GM12891 (cell line): ENCODE measurements at regions not wholly inside any gene's neighbourhood (a gene's known extent, or its start where the extent isn't known, plus 50 kb on each side); places are given as distances from the start of the nearest gene placed in this dataset.
"Not testable (repeated sequence)": the region's sequence is repeated elsewhere in the genome, so short reads cannot be mapped to it uniquely, and the experiment has no call there.

Experiments used
- DNase-seq: peaks from one replicate; pipeline ENCODE4 v3.0.0; 2011; ENCODE audit warnings: low spot score; ENCODE audit not compliant: insufficient read length
- FAIRE-seq: peaks from 2 replicates; lab custom pipeline; 2011; peaks lifted over from hg19 to GRCh38; lab: Jason Lieb, UNC
- PAX5 ChIP-seq: IDR thresholded peaks from 2 replicates; pipeline ENCODE4 v1.6.1; 2011; ENCODE audit warnings: low read length, moderate library complexity, mild to moderate bottlenecking; ENCODE audit not compliant: insufficient read depth, severe bottlenecking
- POLR2A ChIP-seq: IDR thresholded peaks from 2 replicates; pipeline ENCODE4 v1.6.1; 2011; ENCODE audit warnings: low read depth, low read length, control low read depth
- POLR2AphosphoS5 ChIP-seq: IDR thresholded peaks from 2 replicates; pipeline ENCODE4 v1.6.1; 2011; ENCODE audit warnings: low read depth, low read length, control low read depth
- POU2F2 ChIP-seq: IDR thresholded peaks from 2 replicates; pipeline ENCODE4 v1.6.1; 2011; ENCODE audit warnings: low read depth, mild to moderate bottlenecking, control low read depth, low read length, moderate library complexity
- SPI1 ChIP-seq: IDR thresholded peaks from 2 replicates; pipeline ENCODE4 v1.6.1; 2011; ENCODE audit warnings: low read depth, low read length, control low read depth
- TAF1 ChIP-seq: IDR thresholded peaks from 2 replicates; pipeline ENCODE4 v1.6.1; 2011; ENCODE audit warnings: low read depth, low read length, control low read depth

DNA sequence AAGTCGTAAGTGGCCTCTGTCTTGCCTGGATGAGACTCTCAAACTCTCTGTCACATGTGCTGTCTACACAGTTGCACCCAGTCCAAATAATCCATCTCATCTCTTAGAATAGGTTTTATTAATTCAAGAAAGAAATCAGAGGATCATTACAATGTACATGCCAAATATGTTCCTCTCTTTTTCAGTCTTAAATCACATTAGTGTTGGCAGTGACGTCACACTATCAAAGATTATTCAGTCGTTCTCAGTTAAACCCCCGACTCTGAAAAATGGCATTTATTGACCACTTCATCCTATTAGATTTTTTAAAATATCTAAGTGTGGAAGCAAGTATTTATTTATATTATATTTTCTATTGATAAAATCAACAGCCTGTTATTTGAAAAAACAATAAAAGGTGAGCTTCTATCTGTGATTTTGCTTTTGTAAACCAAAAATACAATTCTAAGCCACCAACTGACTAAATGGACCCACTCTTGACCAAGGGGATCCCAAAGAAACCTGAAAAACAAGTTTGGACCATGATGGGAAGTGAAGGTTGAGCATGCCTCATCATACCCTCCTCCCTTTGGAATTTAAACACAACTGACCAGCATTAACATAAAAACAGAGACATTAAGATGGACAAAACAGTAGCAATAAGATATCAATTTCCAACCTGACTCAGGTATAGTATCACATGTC, 1894.4 kb upstream of the LRRTM1 start:
- TF ChIP-seq POLR2A, result no peak
- no peak for TF ChIP-seq TAF1
- TF ChIP-seq PAX5, result no peak
- TF ChIP-seq POLR2AphosphoS5, result no peak
- no peak for TF ChIP-seq POU2F2
- TF ChIP-seq SPI1, result no peak
- no peak for FAIRE-seq
- DNase-seq, result no peak

GRCh38 chr2:82182270-82182669, 1877.7 kb upstream of the LRRTM1 start:
- FAIRE-seq, result no peak
- DNase-seq, result no peak
- no peak for TF ChIP-seq POLR2A
- no peak for TF ChIP-seq TAF1
- no peak for TF ChIP-seq POLR2AphosphoS5
- TF ChIP-seq SPI1, result no peak
- TF ChIP-seq PAX5, result no peak
- no peak for TF ChIP-seq POU2F2

DNA sequence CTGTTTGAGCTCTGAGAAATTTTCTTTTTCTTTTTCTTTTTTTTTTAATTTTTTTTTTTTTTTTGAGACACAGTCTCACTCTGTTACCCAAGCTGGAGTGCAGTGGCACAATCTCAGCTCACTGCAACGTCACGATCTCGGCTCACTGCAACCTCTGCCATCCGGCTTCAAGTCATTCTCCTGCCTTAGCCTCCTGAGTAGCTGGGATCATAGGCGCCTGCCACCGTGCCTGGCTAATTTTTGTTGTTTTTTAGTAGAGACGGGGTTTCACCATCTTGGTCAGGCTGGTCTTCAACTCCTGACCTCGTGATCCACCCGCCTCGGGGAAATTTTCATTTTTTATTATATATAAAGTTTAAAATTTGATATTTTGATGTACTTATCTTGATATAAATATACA, 1870.7 kb upstream of the LRRTM1 start:
- FAIRE-seq, DNase-seq: not testable (repeated sequence)

DNA sequence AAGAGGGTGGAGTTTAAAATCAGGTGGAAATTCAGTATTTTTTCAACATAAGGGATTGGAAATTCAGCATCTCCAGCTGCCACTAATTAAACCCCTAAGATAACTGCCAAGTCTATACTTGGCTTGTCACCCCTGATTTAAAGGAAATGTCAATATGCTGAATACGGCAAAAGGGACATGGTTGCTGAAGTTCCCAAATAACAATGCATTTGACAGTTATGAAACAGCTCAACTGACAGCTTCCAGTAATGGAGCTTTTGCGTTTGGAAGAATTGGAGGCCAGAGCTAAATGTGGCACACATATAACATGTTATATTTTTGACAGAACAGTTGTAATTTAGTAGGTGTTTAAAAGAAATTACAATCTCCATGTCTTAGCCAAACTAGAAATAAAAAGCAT, 1867.9 kb upstream of the LRRTM1 start:
- no peak for TF ChIP-seq TAF1
- no peak for TF ChIP-seq POLR2AphosphoS5
- TF ChIP-seq POLR2A, result no peak
- TF ChIP-seq POU2F2, result no peak
- TF ChIP-seq PAX5, result no peak
- TF ChIP-seq SPI1, result no peak
- DNase-seq, result no peak
- FAIRE-seq, result no peak

- no peak for DNase-seq
- FAIRE-seq, result no peak
- TF ChIP-seq POLR2AphosphoS5, result no peak
- no peak for TF ChIP-seq PAX5
- no peak for TF ChIP-seq POLR2A
- TF ChIP-seq TAF1, result no peak
- no peak for TF ChIP-seq POU2F2
- TF ChIP-seq SPI1, result no peak
Measured at GRCh38 chr2:82169379-82169778, 1864.8 kb upstream of the LRRTM1 start.

DNA sequence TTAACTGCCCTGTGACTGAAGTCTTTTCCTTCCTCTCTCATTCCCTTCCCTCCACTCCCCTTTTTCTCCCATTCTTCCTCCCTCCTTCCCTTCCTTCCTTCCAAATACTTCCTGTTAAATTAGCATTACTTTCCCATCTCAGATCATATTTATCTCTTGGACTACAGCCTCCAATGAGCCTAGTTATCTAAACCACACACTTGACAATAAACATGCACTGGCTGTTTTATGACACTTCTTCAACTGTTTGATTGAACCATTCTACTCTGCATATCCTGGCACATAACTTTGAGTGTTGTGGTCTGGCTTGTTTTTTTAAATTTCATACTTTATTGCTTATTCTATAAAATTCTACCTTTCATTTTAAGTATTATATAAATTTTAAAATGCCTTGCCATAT, 1860.8 kb upstream of the LRRTM1 start:
- FAIRE-seq (no peak), DNase-seq (no peak)

GRCh38 chr2:82158150-82158549, 1853.6 kb upstream of the LRRTM1 start:
- TF ChIP-seq PAX5 (no peak), POU2F2 (no peak)
- DNase-seq, result no peak
- no peak for FAIRE-seq

More for the DNA sequence above, 1860.8 kb upstream of the LRRTM1 start:
- TF ChIP-seq POU2F2 (no peak), TAF1 (no peak), SPI1 (no peak)

GRCh38 chr2:82155469-82155868, 1850.9 kb upstream of the LRRTM1 start:
- TF ChIP-seq POU2F2 (no peak), TAF1 (no peak), PAX5 (no peak), POLR2A (no peak), POLR2AphosphoS5 (no peak), SPI1 (no peak)
- DNase-seq (no peak), FAIRE-seq (no peak)

- FAIRE-seq, result no peak
- TF ChIP-seq POLR2AphosphoS5, result no peak
- TF ChIP-seq SPI1, result no peak
- no peak for TF ChIP-seq TAF1
- TF ChIP-seq POLR2A, result no peak
- TF ChIP-seq POU2F2, result no peak
- TF ChIP-seq PAX5, result no peak
- no peak for DNase-seq
Measured at GRCh38 chr2:82143343-82143742, 1838.8 kb upstream of the LRRTM1 start.

GRCh38 chr2:82139979-82140611, 1835.5 kb upstream of the LRRTM1 start:
- TF ChIP-seq SPI1, result no peak
- TF ChIP-seq TAF1, result no peak
- no peak for TF ChIP-seq POU2F2
- TF ChIP-seq POLR2AphosphoS5, result no peak
- FAIRE-seq (no peak), DNase-seq (no peak)

DNA sequence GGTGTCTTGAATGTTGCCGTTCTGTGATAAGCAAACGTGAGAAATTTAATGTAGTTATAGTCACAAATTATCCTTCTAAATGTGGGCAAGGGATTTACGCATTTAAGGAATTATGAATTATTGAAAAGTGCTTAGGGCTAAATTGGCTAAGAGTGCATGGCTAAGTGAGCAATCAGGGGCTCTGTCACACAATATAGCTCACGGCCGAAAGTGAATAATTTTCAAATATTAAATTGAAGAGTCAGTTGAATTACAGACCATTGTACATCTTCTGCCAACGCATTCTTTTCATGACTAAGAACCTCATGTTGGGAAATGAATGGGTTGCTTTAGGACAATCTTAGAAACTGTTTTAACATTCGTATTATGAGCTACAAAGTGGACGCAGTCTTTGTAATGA, 1832.9 kb upstream of the LRRTM1 start:
- FAIRE-seq (no peak), DNase-seq (no peak)

More for the DNA sequence above, 1832.9 kb upstream of the LRRTM1 start:
- TF ChIP-seq TAF1, result no peak
- TF ChIP-seq POU2F2, result no peak
- TF ChIP-seq SPI1, result no peak
- no peak for TF ChIP-seq PAX5
- no peak for TF ChIP-seq POLR2AphosphoS5
- no peak for TF ChIP-seq POLR2A
